GM12878 (cell line): ENCODE measurements at regions not wholly inside any gene's neighbourhood (a gene's known extent, or its start where the extent isn't known, plus 50 kb on each side); places are given as distances from the start of the nearest gene placed in this dataset.

Experiments used
- REST ChIP-seq: IDR thresholded peaks from 2 replicates; pipeline ENCODE4 v1.6.1; 2012; ENCODE audit warnings: mild to moderate bottlenecking, low read depth, low read length
- SMC3 ChIP-seq: IDR thresholded peaks from 2 replicates; pipeline ENCODE4 v1.6.1; 2011; ENCODE audit warnings: low read length, improper control_type of control experiment, borderline replicate concordance
- TCF12 ChIP-seq: IDR thresholded peaks from 2 replicates; pipeline ENCODE4 v1.6.1; 2011; ENCODE audit warnings: low read depth, mild to moderate bottlenecking, low read length
- TCF7 ChIP-seq: IDR thresholded peaks from 2 replicates; pipeline ENCODE4 v1.6.1; 2014; ENCODE audit warnings: antibody characterized with exemption, borderline replicate concordance
- TF ChIP-seq, protein P1 (sequence below): IDR thresholded peaks from 2 replicates; pipeline ENCODE4 v1.6.1; 2012; ENCODE audit warnings: low read length, inconsistent platforms
- TF ChIP-seq, protein P2 (sequence below): fragments of 150-350 bp; IDR thresholded peaks from 2 replicates; pipeline ENCODE4 v1.6.1; 2014; ENCODE audit warnings: mild to moderate bottlenecking, low read depth, low read length

DNA sequence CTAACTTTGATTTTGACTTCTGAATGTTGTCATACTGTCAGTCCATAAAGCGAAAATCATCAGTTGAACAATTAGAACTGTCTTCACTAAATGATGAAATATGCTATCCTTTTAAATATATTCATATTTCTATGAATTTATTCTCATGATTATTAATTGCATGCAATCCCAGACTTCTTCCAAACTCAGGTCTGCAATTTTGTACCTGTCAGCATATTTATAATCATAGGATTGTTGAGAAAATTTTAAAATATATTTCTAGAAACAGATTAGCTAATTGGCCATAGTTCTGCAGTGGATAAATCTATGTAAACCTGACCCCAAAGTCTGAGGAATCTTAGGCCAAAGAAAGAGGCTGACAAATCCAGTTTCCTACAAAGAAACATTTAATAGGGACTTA lies 347.5 kb downstream of the SLCO4C1 start:
- TF ChIP-seq, protein P1, sequence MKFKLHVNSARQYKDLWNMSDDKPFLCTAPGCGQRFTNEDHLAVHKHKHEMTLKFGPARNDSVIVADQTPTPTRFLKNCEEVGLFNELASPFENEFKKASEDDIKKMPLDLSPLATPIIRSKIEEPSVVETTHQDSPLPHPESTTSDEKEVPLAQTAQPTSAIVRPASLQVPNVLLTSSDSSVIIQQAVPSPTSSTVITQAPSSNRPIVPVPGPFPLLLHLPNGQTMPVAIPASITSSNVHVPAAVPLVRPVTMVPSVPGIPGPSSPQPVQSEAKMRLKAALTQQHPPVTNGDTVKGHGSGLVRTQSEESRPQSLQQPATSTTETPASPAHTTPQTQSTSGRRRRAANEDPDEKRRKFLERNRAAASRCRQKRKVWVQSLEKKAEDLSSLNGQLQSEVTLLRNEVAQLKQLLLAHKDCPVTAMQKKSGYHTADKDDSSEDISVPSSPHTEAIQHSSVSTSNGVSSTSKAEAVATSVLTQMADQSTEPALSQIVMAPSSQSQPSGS: no peak
- TF ChIP-seq, protein P2, sequence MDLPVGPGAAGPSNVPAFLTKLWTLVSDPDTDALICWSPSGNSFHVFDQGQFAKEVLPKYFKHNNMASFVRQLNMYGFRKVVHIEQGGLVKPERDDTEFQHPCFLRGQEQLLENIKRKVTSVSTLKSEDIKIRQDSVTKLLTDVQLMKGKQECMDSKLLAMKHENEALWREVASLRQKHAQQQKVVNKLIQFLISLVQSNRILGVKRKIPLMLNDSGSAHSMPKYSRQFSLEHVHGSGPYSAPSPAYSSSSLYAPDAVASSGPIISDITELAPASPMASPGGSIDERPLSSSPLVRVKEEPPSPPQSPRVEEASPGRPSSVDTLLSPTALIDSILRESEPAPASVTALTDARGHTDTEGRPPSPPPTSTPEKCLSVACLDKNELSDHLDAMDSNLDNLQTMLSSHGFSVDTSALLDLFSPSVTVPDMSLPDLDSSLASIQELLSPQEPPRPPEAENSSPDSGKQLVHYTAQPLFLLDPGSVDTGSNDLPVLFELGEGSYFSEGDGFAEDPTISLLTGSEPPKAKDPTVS: no peak
- TF ChIP-seq TCF7: no peak
- no peak for TF ChIP-seq TCF12
- TF ChIP-seq SMC3: no peak
- no peak for TF ChIP-seq REST
